ENCODE measurements at regions not wholly inside any gene's neighbourhood (a gene's known extent, or its start where the extent isn't known, plus 50 kb on each side); places are given as distances from the start of the nearest gene placed in this dataset.

DNA sequence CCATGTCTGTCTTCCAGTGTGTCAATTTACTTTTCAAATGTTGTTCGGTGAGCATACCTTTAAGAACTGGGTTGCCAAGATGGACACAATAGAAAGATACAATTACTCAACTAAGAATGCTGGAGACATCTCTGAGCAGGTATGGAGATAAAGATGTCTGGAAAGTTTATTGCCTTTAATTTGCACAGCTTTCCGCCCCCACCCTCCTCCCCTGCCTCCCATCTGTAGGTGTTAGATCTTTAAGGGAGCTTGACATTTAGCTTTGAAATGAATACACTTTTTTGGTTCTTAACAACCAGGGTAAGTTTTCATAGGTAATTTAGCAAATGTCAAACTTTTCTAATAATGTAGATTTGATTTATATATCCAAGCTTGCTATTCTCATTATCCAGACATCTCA lies 104.4 kb downstream of the BTBD3 start:
- DNase-seq (ENCODE audit: low read depth in 2 of 2), result no peak

- DNase-seq (ENCODE audit: low read depth in 2 of 2), result no peak
Measured at GRCh38 chr20:12023194-12023795, 105.6 kb downstream of the BTBD3 start.

GRCh38 chr20:12028771-12029170 lies 111.1 kb downstream of the BTBD3 start:
- DNase-seq (ENCODE audit: low read depth in 2 of 2), result no peak

DNA sequence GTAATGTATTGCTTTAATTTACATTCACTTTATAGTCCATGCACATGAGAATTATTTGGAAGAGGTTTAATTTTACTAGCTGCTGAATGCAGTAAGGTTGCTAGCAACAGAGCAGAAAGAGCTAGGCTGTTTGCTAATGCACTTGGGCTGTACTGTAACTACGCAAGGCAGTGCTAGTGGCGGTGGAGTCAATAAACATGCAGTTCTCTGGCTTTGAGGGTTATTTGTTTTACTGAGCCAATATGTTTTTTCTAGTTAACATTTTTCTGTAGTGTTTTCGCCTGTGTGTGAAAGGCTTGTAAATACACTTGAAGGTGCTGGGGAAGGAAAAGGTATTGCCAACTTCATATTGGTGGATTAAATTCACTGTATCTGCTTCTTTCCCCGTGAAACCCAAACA lies 112.8 kb downstream of the BTBD3 start:
- no peak for DNase-seq (ENCODE audit: low read depth in 2 of 2)

GRCh38 chr20:12036142-12036541 lies 118.4 kb downstream of the BTBD3 start:
- DNase-seq (ENCODE audit: low read depth in 2 of 2), result no peak

- no peak for DNase-seq (ENCODE audit: low read depth in 2 of 2)
Measured at GRCh38 chr20:12037521-12037920, 119.8 kb downstream of the BTBD3 start.

DNA sequence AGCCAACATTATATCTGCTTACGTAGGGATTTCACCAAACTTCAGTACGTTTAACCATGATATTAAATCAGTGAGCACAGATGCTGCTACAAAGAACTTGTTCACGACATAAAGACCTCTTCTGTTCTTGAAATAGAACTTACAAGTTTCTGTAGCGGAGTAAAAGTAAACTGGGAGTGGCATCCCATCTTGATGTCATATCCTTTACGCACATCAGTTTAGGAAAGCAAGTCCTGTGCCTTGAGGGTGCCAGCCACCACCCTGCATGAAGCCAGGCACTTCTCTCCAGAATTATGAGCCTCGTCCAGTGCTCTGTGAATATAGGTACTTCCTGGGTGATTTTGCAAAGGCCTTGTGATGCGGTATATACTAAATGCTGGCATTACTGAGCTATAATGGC lies 122.6 kb downstream of the BTBD3 start:
- no peak for DNase-seq (ENCODE audit: low read depth in 2 of 2)

DNA sequence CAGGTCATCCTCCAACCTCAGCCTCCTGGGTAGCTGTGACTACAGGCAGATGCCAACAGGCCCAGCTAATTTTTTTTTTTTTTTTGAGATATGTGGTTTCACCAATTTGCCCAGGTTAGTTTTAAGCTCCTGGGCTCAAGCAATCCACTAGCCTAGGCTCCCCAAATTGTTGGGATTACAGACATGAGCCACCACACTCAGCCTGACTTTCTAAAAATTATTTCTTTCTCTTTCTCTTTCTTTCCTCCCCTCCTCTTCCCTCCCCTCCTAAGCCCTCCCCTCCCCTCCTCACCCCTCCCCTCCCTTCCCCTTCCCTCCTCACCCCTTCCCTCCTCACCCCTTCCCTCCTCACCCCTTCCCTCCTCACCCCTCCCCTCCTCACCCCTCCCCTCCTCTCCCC lies 127.3 kb downstream of the BTBD3 start:
- no peak for DNase-seq (ENCODE audit: low read depth in 2 of 2)

DNA sequence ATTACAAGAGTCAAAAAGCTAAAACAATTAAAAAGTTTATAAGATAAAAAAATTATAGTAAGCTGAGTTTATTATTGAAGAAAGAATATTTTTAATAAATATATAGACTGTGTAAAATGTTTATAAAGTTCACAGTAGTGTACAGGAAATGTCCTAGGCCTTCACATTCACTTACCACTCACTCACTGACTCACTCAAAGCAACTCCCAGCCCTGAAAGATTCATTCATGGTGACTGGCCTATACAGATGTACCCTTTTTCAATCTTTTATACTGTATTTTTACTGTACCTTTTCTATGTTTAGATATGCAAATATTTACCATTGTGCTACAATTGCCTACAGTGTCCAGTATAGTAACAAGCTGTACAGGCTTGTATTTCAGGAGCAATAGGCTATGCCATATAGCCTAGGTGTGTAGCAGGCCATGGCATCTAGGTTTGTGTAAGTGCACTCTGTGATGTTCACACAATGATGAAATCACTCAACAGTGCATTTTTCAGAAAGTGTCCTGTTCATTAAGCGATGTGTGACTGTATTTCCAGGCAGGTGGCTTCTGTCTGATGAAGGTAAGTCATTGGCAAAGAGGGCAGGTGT lies 130.2 kb downstream of the BTBD3 start:
- no peak for DNase-seq (ENCODE audit: low read depth in 2 of 2)

DNA sequence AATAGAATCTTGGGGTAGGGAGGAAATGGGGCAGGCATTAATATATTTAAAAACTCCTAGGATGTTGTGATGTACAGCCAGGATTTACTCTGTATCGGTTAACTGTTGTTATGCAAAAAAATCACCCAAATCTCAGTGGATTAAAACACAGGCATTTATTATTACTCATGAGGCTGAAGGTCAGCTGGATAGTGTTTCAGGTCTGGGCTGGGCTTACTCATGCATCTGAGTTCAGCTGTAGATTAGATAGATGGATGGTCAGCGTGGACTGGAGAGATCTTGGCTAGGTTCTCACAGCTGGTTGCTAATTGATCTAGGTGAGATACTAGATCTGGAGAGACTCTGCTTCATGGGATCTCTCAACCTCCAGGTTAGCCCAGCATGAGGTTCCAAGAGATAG lies 131.4 kb downstream of the BTBD3 start:
- no peak for DNase-seq (ENCODE audit: low read depth in 2 of 2)

- DNase-seq (ENCODE audit: low read depth in 2 of 2), result no peak
Measured at GRCh38 chr20:12051206-12052163, 133.8 kb downstream of the BTBD3 start.

DNA sequence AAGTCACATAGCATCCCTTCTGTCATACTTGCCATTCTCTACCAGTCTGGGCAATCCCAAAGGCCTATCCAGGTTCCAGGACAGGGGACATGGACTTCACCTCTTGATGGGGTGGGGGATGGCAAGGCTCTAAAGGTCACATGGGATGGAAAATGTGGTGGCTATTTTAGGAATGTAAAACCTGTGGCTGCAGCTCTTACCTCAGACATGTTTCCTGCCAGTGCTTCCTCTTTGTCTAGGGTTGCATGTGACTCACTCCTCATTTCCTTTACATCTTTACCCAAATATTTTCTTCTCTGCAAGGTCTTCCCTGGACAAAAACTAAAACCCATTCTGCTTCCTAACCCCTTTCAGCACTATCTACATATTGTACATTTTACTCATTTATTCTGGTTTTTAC lies 135.7 kb downstream of the BTBD3 start:
- DNase-seq (ENCODE audit: low read depth in 2 of 2), result peak; percentile 54 to 57

DNA sequence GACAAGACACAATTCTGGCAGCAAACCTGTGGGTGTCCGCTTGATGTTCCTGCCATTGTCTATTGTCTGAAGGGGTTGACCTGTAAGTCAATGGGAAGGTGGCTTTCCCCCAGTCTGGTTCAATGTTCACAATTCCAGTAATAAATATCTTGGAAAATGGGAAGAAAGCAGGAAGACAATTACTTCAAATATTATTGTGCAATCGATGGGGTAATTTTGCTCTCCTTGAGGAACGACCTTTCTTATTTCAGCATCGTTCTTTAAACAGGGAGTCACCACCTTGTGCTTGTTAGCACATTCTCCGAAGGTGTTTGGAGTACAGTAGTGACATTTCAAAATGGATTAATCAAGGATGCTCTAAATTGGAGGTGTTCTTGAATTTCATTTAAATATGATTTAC lies 136.9 kb downstream of the BTBD3 start:
- no peak for DNase-seq (ENCODE audit: low read depth in 2 of 2)

DNA sequence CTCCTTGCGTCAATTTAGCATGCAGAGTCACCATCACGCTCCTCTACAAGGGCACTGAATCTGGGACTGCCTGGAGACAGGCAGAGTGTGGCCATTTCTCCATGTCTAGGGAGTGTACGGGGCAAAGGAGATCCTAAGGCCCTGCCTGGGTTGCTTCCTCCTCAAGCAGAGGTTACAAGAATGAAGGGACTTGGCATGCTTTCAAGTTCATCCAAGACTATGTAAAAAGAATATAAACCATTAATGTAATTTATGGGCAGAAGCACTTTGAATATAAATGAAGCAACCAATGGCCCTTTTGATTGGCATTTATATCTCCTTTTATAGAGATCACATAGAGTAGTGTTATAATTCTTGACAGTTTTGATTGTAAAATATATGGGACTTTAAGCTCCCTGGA lies 137.5 kb downstream of the BTBD3 start:
- DNase-seq (ENCODE audit: low read depth in 2 of 2), result no peak

DNA sequence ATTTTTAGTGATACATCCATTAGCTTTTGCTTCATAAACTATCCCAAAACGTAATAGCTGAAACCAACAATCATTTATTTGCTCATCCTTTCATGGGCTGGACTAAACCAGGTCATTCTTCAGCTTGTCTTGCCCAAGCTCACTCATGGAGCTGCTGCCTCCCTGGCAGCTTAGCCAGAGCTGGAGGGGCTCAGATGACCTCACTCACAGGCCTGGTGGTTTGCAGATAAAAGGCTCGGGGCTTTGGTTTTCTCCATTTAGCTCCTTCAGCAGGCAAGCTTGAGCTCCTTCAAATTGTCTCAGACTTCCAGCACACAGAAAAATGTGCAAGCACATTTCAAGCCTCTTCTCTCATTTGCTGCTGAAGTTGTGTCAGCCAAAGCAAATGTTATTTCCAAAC lies 139.1 kb downstream of the BTBD3 start:
- DNase-seq (ENCODE audit: low read depth in 2 of 2), result no peak

DNA sequence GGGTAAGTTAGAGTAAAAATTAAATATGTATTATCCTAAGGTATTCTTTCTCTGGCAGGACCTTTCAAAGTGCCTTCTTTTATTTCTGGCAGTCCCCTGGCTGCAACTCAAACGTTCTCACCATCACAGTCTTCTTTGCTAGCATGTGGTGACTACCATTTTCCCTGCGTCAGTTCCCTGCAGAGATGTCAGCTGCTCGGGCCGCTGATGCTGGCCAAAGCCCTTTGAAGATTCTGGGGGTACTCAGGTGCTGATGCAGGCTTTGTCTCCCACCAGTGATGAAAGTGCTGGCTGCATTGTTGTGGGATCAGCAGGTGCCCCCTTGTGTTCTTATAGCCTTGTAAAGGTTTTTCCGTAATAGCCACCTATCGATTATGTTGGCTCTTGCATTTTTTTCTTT lies 140.1 kb downstream of the BTBD3 start:
- DNase-seq (ENCODE audit: low read depth in 2 of 2), result no peak

DNA sequence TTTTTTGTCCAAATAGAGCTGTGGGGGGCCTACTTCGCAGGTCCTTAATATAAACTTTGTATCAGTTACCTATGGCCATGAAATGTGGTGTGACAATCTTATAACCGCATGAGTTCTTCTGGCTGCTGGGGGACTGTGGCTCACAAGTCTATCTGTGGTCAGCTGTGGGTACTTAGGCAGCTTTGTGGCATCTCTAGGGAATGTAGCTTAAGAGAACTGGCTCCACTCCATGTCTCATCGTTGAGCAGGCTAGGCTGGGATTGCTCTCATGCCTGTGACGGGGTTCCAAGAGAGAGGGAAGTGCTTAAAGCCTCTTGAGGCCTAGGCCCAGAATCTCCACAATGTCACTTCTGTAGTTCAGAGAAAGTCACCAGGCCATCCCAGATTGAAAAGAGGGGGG lies 140.5 kb downstream of the BTBD3 start:
- DNase-seq (ENCODE audit: low read depth in 2 of 2), result no peak

GRCh38 chr20:12061466-12061865 lies 143.8 kb downstream of the BTBD3 start:
- peak; percentile 67 to 69 for DNase-seq (ENCODE audit: low read depth in 2 of 2)

- no peak for DNase-seq (ENCODE audit: low read depth in 2 of 2)
Measured at GRCh38 chr20:12063106-12063684, 145.5 kb downstream of the BTBD3 start.

- no peak for DNase-seq (ENCODE audit: low read depth in 2 of 2)
Measured at GRCh38 chr20:12064540-12064939, 146.8 kb downstream of the BTBD3 start.

DNA sequence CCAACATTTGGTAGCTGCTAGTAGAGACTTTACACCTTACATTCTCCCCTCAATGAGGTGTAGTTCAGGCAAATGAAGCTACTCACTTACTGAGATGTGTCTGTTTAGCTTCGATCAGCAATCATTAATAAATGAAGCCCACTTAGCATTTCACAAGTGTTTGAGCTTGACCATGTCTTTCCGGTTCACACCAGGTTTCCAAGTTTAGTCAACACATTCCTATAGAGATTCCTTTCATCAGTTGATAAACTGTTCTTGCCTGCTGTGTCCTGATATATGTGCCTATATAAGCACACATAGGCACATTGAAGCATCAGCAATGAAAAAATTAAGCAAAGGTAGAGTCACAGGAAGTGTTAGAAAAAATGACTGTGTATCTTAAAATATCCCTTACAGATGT lies 150.0 kb downstream of the BTBD3 start:
- DNase-seq (ENCODE audit: low read depth in 2 of 2), result no peak

DNA sequence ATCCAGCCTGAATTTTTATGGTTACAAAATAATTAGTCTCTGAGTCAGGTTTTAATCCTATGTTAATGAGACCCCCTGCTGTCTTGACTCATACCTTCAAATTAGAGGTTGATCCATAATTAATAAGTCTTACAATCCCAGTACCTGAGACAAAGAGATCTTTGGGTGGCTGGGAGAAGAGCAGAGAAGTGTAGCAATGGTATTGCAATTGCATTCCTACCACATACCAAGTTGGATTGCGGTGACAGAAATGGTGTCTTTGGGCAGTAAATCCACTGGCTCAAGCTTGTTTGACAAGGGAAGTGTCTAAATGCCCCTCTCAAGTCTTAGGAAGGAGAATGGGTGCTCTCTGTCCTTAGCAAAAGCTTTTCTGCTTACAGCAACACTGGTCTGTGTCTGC lies 150.4 kb downstream of the BTBD3 start:
- peak; percentile 46 to 49 for DNase-seq (ENCODE audit: low read depth in 2 of 2)

DNA sequence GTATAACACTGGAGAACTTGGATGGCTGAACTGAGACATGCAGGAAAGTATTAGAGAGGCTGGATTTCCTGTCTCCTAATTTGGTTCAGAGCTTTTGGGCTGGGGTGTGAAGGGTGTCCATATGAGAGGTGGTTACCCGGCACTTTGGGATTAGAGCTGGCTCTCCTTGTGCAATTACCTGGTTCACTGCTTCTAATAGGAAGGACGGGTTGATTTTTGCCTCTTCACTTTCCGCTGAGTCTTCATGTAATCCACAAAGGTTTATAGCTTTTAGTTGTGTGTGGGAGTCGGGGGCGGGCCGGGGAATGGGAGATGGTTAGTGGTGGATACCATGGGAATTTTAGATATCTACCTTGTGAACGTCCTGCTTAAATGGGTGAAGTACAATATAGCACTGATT lies 151.5 kb downstream of the BTBD3 start:
- no peak for DNase-seq (ENCODE audit: low read depth in 2 of 2)
